DOHH2 (cell line): ENCODE measurements at regions not wholly inside any gene's neighbourhood (a gene's known extent, or its start where the extent isn't known, plus 50 kb on each side); places are given as distances from the start of the nearest gene placed in this dataset.

Experiments
- H3F3A ChIP-seq: fragments of 200-600 bp; sonication (generic), shearing (Covaris generic); 2 replicates; pipeline ENCODE4 v1.6.0; 2016; ENCODE audit warnings: antibody characterized with exemption, mild to moderate bottlenecking; ENCODE audit not compliant: control insufficient read depth, insufficient read depth
- H3K27ac ChIP-seq: fragments of 200-600 bp; sonication (generic); 2 replicates; pipeline ENCODE4 v1.5.1; 2014; ENCODE audit warnings: low read depth, mild to moderate bottlenecking, low read length, moderate library complexity
- H3K27me3 ChIP-seq: fragments of 200-600 bp; sonication (generic); 2 replicates; pipeline ENCODE4 v1.6.1; 2014; ENCODE audit warnings: mild to moderate bottlenecking, low read length, mixed read lengths; ENCODE audit not compliant: control insufficient read depth
- H3K36me3 ChIP-seq: fragments of 200-600 bp; sonication (generic); 2 replicates; pipeline ENCODE4 v1.6.1; 2014; ENCODE audit warnings: mild to moderate bottlenecking, low read length, moderate library complexity, mixed read lengths; ENCODE audit not compliant: control insufficient read depth
- H3K4me1 ChIP-seq: fragments of 200-600 bp; sonication (generic); 2 replicates; pipeline ENCODE4 v1.6.1; 2014; ENCODE audit warnings: mild to moderate bottlenecking, low read length, mixed read lengths; ENCODE audit not compliant: control insufficient read depth
- H3K4me2 ChIP-seq: fragments of 200-600 bp; sonication (generic); 2 replicates; pipeline ENCODE4 v1.6.0; 2014; ENCODE audit warnings: mild to moderate bottlenecking, low read length, moderate library complexity
- H3K4me3 ChIP-seq: fragments of 200-600 bp; sonication (generic); 2 replicates; pipeline ENCODE4 v1.5.1; 2014; ENCODE audit warnings: mild to moderate bottlenecking, low read length, mixed read lengths
- H3K79me2 ChIP-seq: fragments of 200-600 bp; sonication (generic); 2 replicates; pipeline ENCODE4 v1.6.1; 2014; ENCODE audit warnings: mild to moderate bottlenecking, low read length, mixed read lengths; ENCODE audit not compliant: control insufficient read depth
- H3K9me2 ChIP-seq: fragments of 200-600 bp; sonication (generic); replicated peaks from 2 replicates; pipeline ENCODE4 v1.6.1; 2014; ENCODE audit warnings: mild to moderate bottlenecking, low read length, mixed read lengths; ENCODE audit not compliant: control insufficient read depth
- H3K9me3 ChIP-seq: fragments of 200-600 bp; sonication (generic); 2 replicates; pipeline ENCODE4 v1.6.1; 2014; ENCODE audit warnings: antibody characterized with exemption, low read length, mixed read lengths; ENCODE audit not compliant: control insufficient read depth, insufficient read depth
- H4K20me1 ChIP-seq: fragments of 200-600 bp; sonication (generic); 2 replicates; pipeline ENCODE4 v1.6.0; 2014; ENCODE audit warnings: low read depth, mild to moderate bottlenecking, antibody characterized with exemption, low read length, moderate library complexity; ENCODE audit not compliant: control insufficient read depth, insufficient read depth
- CTCF ChIP-seq: fragments of 200-600 bp; sonication (generic); IDR thresholded peaks from one replicate; pipeline ENCODE4 v1.5.1; 2014; ENCODE audit warnings: antibody characterized with exemption, mild to moderate bottlenecking, low read depth, low read length; ENCODE audit not compliant: poor library complexity, severe bottlenecking
- EZH2phosphoT487 ChIP-seq: fragments of 200-600 bp; sonication (generic); IDR thresholded peaks from 2 replicates; pipeline ENCODE4 v1.6.1; 2017; ENCODE audit warnings: borderline replicate concordance, mild to moderate bottlenecking, antibody characterized with exemption, low read length, moderate library complexity, mixed read lengths

DNA sequence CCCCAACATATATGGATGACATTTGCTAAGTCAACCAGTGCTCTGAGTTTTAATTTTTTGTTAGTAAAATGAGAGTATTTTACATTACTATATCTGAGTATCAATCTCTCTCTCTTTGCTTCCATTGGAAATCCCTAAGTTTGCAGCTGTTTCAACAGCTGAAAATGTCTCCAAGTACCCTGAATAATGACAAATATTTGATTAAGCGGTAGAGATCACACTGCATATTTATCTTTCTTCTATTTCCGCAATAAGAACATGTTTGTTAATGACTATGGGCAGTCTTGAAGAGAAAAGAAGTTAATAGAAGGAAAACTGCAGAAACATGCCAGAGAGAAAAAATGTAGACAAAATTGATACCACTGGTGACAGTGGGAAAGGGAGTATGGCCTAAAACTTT lies 1117.5 kb downstream of the NCAM2 start:
- TF ChIP-seq EZH2phosphoT487 (no peak), CTCF (no peak)
- no peak overlapping the region for H3K4me3 ChIP-seq
- H3K27me3 ChIP-seq = no peaks in the 10 kb centered on the region
- no peaks in the 10 kb centered on the region for H4K20me1 ChIP-seq
- no peak overlapping the region for H3K4me2 ChIP-seq
- no peaks in the 10 kb centered on the region for H3K9me2 ChIP-seq
- no peaks in the 10 kb centered on the region for H3F3A ChIP-seq
- H3K9me3 ChIP-seq = no peaks in the 10 kb centered on the region
- H3K27ac ChIP-seq = no peak overlapping the region
- no peaks in the 10 kb centered on the region for H3K36me3 ChIP-seq
- H3K4me1 ChIP-seq = no peaks in the 10 kb centered on the region
- no peaks in the 10 kb centered on the region for H3K79me2 ChIP-seq

DNA sequence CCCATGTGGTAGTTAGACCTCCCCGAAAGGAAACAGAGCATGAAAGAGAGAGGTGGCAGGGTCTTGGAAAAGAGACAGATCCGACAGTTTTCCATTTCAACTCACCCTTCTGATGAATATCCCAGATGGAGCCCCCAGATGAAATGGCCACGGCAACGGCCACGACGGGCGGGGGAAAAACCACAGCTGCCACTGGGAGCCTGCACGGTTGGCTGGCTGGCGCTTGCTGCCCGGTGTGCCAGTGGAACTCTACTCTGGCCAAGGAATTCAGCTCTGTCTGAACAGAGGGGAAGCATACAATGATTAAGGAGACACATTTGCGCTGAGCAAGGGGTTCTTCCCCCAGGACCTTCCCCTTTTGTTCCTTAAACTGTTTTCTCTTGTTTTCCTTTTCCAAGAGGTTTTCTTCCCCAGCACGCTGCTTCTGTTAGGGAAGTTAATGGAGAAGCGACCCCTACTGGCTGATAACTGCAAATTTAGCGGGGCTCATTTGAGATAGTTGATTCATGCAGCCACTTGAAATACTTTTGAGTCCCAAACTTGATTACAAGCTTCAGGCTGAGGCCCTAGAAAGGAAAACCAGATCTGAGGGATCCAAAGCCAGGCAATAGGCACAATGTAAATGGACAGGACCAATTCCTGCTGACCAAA lies 1122.5 kb downstream of the NCAM2 start:
- H3K9me2 ChIP-seq = no peaks in the 10 kb centered on the region
- H3K79me2 ChIP-seq = no peaks in the 10 kb centered on the region
- H3K4me1 ChIP-seq = no peaks in the 10 kb centered on the region
- no peaks in the 10 kb centered on the region for H3F3A ChIP-seq
- H3K36me3 ChIP-seq = no peaks in the 10 kb centered on the region
- no peak overlapping the region for H3K4me3 ChIP-seq
- H3K27ac ChIP-seq = no peak overlapping the region
- H3K9me3 ChIP-seq = peaks cover 2% of the 10 kb centered on the region; the same call in 1 of the 2 replicates
- H4K20me1 ChIP-seq = no peaks in the 10 kb centered on the region
- H3K27me3 ChIP-seq = no peaks in the 10 kb centered on the region
- TF ChIP-seq CTCF (peak; percentile 27), EZH2phosphoT487 (no peak)
- no peak overlapping the region for H3K4me2 ChIP-seq

- H3K36me3 ChIP-seq = no peaks in the 10 kb centered on the region
- no peaks in the 10 kb centered on the region for H3K79me2 ChIP-seq
- TF ChIP-seq CTCF (no peak), EZH2phosphoT487 (no peak)
Observed at GRCh38 chr21:22125581-22125980, 1127.4 kb downstream of the NCAM2 start.

More at GRCh38 chr21:22125581-22125980, 1127.4 kb downstream of the NCAM2 start:
- no peaks in the 10 kb centered on the region for H3K27me3 ChIP-seq
- H3K9me2 ChIP-seq = no peaks in the 10 kb centered on the region
- H4K20me1 ChIP-seq = no peaks in the 10 kb centered on the region
- H3K4me1 ChIP-seq = no peaks in the 10 kb centered on the region
- H3K4me2 ChIP-seq = no peak overlapping the region
- no peaks in the 10 kb centered on the region for H3F3A ChIP-seq
- peaks cover 2% of the 10 kb centered on the region; the same call in 1 of the 2 replicates for H3K9me3 ChIP-seq
- H3K4me3 ChIP-seq = no peak overlapping the region
- no peak overlapping the region for H3K27ac ChIP-seq
